ENCODE measurements at regions not wholly inside any gene's neighbourhood (a gene's known extent, or its start where the extent isn't known, plus 50 kb on each side); places are given as distances from the start of the nearest gene placed in this dataset.

DNA sequence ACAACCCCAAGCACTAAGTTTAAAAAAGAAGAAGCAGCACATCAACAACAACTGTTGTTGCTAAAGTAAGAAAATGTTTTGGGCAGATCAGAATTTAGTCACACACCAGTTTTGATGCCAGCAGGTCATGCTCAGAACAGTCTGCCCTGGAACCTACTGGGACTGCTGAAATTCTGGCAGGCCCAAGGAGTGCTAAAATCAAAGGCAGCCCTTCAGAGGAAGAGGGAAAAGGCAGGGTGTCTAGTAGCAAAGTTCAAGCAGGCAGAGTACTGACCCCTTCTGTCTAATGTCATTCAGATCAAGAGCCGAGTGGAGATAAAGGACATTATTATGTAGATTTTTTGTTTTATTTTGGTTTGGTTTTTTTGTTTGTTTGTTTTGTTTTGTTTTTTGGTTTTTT, 96.6 kb upstream of the LOC128125822 start:
- no peak for DNase-seq
- Mint-ChIP-seq H3K4me3 (no peak overlapping the region), H3K36me3 (no peaks in the 10 kb centered on the region), H3K9me3 (peaks cover 0 to 4% (median 0%) of the 10 kb centered on the region in 6 donors), H3K4me1 (no peaks in the 10 kb centered on the region), H3K27me3 (ENCODE audit: low read depth in 3 of 3) (peaks cover 1 to 9% (median 7%) of the 10 kb centered on the region in 3 donors), H3K27ac (no peak overlapping the region)

DNA sequence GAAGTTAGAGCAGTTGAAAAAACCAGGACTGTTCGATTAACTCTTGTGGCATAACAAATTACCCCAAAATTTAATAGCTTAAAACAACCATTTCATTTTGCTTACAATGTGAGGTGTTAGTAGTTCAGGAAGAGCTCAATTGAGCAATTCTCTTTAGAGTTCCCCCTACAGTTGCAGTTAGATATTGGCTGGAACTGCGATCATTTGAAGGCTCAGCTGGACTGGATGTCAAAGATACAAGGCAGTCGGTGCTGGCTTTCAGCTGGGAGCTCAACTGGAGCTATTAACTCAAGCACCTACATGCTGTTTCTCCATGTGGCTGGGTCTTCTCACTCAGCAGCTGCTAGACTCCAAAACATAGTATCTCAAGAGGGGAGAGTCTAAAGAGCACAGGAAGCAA, 96.0 kb upstream of the LOC128125822 start:
- no peak overlapping the region for H3K27ac Mint-ChIP-seq

DNA sequence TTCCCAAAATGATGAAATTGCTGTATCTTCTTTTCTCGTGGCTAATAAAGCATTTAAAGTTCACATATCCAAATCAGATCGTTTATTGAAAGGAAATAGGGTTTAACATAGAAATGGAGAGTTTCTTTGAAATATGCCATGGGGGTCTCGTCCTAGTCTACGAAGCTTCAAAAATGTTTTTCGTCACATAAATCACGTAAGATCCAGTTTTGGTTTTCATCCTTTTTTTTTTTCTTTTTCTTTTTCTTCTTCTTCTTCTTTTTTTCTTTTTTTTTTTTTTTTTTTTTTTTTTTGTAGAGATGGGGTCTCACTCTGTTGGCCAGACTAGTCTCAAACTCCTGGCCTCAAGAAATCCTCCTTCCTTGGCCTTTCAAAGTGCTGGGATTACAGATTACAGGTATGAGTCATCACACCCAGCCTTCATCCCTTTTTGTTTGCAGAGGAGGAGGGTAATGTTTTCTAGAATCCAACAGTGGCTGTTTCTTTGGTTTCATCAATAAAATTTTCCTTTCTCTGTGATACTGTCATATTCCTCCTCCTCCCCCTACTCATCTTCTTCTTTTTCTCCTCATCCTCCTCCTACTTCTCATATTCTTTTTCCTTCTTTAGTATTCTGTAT, 94.7 kb upstream of the LOC128125822 start:
- no peak for DNase-seq
- Mint-ChIP-seq H3K27me3 (ENCODE audit: low read depth in 3 of 3) (peaks cover 0 to 9% (median 3%) of the 10 kb centered on the region in 3 donors), H3K4me1 (no peaks in the 10 kb centered on the region), H3K36me3 (no peaks in the 10 kb centered on the region), H3K9me3 (peaks cover 0 to 2% (median 0%) of the 10 kb centered on the region in 6 donors), H3K27ac (no peak overlapping the region), H3K4me3 (no peak overlapping the region)

More for the DNA sequence above, 96.0 kb upstream of the LOC128125822 start:
- no peak for DNase-seq
- peaks cover 1 to 9% (median 7%) of the 10 kb centered on the region in 3 donors for H3K27me3 Mint-ChIP-seq (ENCODE audit: low read depth in 3 of 3)
- no peak overlapping the region for H3K4me3 Mint-ChIP-seq
- peaks cover 0 to 4% (median 0%) of the 10 kb centered on the region in 6 donors for H3K9me3 Mint-ChIP-seq
- no peaks in the 10 kb centered on the region for H3K4me1 Mint-ChIP-seq
- H3K36me3 Mint-ChIP-seq = no peaks in the 10 kb centered on the region

DNA sequence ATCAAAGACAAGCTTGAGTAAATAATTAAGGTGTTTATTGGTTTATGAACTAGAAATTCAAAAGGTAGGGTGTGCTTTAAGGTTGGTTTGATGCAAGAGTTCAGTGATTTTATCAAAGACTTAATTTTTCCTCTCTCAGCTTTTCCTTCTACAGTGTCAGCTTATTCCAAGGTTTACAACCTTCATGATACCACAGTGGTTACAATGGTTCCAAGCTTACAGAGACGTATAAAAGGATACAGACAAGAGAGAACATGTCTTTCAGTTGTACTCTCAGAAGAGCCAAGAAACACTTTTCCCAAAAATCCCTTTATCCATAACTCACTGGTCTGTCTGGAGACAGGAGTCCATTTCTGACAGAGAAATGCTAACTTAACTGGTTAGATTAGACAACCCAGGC, 93.5 kb upstream of the LOC128125822 start:
- Mint-ChIP-seq H3K4me1 (no peaks in the 10 kb centered on the region), H3K36me3 (no peaks in the 10 kb centered on the region), H3K4me3 (no peak overlapping the region), H3K9me3 (peaks cover 0 to 2% (median 0%) of the 10 kb centered on the region in 6 donors), H3K27ac (no peak overlapping the region), H3K27me3 (ENCODE audit: low read depth in 3 of 3) (peaks cover 0 to 9% (median 3%) of the 10 kb centered on the region in 3 donors)
- DNase-seq = no peak

DNA sequence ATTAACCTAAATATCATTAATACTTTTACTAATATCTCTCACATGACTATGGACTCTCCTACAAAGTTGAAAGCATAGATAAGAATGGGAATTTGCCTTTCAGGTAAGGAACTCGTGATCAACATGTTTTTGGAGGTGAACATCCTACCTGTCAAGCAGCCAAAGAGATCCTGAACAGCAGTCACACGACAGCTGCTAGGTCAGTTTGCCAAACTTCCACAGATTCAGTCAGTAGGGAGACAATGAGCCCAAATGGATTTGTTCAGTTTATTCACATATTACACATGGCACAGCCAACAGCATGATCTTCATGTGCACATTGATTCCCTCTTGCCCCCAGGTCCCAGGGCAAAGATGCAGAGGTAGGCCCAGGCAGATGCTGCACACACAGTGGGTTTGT, 86.1 kb upstream of the LOC128125822 start:
- H3K27ac Mint-ChIP-seq = no peak overlapping the region
- DNase-seq = no peak
- H3K4me3 Mint-ChIP-seq = no peak overlapping the region
- no peaks in the 10 kb centered on the region for H3K9me3 Mint-ChIP-seq
- H3K36me3 Mint-ChIP-seq = no peaks in the 10 kb centered on the region
- H3K27me3 Mint-ChIP-seq (ENCODE audit: low read depth in 3 of 3) = peaks cover 1 to 5% (median 2%) of the 10 kb centered on the region in 3 donors
- H3K4me1 Mint-ChIP-seq = no peaks in the 10 kb centered on the region

DNA sequence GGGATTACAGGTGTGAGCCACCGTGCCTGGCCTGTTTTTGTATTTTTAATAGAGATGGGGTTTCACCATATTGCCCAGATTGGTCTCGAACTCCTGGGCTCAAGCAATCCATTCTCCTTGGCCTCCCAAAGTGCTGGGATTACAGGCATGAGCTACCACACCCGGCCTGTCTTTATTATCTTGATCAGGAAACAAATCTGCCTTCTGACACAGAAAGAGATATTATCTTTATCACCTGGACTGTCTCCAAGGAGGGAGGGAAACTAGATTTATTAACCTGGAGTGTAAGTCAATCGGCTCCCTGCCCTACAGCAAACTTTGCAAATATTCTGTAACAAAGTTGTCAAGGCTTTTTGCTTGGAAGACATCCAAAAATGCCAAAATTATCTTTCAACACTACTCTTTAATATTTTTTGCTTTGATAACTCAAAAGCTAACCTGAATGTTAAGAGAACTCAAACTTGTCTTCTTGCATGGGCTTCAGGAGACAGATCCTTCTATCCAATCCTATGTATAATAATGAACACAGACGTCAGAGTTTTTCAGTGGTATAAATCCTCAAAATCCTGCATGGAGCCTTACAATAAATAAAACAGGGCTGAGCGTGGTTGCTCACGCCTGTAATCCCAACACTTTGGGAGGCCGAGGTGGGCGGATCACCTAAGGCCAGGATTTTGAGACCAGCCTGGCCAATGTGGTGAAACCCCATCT, 85.0 kb upstream of the LOC128125822 start:
- H3K4me1 Mint-ChIP-seq = no peaks in the 10 kb centered on the region
- no peaks in the 10 kb centered on the region for H3K9me3 Mint-ChIP-seq
- peaks cover 1 to 5% (median 2%) of the 10 kb centered on the region in 3 donors for H3K27me3 Mint-ChIP-seq (ENCODE audit: low read depth in 3 of 3)
- no peak for DNase-seq
- H3K36me3 Mint-ChIP-seq = no peaks in the 10 kb centered on the region
- H3K27ac Mint-ChIP-seq = no peak overlapping the region
- H3K4me3 Mint-ChIP-seq = no peak overlapping the region

DNA sequence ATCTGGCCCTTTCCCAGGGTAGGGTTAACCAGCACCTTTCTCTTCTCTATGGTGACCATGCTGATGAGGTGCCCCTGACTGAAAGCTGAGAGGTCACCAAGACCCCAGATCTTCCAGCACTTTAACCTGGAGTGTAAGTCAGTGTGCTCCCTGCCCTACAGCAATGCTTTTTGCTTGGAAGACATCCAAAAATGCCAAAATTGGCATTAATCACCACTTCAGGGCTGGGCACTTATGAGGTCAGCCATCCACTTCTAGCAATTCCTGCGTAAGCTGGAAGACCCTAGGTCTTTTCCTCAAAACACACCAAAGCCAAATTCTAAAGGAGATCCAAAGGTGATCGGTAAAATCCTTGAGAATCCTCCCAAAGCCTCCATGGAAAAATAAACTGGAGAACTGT, 81.2 kb upstream of the LOC128125822 start:
- H3K27me3 Mint-ChIP-seq (ENCODE audit: low read depth in 3 of 3) = peaks cover 0 to 5% (median 4%) of the 10 kb centered on the region in 3 donors
- no peak overlapping the region for H3K27ac Mint-ChIP-seq
- H3K36me3 Mint-ChIP-seq = no peaks in the 10 kb centered on the region
- no peak for DNase-seq
- no peaks in the 10 kb centered on the region for H3K9me3 Mint-ChIP-seq
- H3K4me1 Mint-ChIP-seq = no peaks in the 10 kb centered on the region
- no peak overlapping the region for H3K4me3 Mint-ChIP-seq

DNA sequence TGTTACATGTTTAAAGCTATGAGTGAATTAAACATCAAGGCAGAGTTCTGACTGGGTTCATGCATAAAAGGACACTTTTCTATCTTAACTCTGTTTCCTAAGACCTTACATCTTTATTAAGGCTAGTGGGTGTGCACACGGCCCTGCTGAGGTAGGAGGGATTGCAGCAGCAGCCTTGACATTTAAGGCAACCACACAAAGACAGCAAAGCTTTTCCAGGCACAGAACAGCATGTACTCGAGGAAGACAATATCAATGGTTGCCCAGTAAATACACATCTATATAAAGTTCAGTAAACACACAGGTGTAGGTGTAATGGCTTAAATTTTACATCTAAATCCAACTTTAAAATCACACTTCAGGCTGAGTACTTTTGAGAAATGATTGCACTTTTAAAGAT, 79.8 kb upstream of the LOC128125822 start:
- Mint-ChIP-seq H3K36me3 (no peaks in the 10 kb centered on the region), H3K27me3 (ENCODE audit: low read depth in 3 of 3) (peaks cover 0 to 4% (median 4%) of the 10 kb centered on the region in 3 donors), H3K4me1 (no peaks in the 10 kb centered on the region), H3K9me3 (no peaks in the 10 kb centered on the region), H3K4me3 (no peak overlapping the region), H3K27ac (no peak overlapping the region)
- no peak for DNase-seq

DNA sequence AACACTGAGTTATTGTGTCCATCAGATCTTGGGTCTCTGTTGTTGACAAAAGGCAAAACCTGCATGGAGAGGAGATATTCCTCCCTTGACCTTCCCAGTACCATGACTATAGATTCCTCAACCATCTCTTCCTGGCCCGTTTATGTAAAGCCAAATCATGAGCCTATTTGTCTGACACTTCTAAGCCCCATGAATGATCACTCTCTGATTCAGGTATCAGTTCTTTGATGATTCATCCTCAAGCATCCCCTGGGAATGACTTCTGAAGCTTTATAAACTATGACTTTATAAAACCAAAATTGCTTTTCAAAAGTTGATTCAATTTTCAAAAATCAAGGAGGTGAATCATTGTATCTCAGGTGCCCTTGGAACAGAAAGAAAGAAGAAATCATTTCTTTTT, 78.7 kb upstream of the LOC128125822 start:
- Mint-ChIP-seq H3K27me3 (ENCODE audit: low read depth in 3 of 3) (peaks cover 0 to 7% (median 1%) of the 10 kb centered on the region in 3 donors), H3K9me3 (no peaks in the 10 kb centered on the region), H3K4me3 (no peak overlapping the region), H3K27ac (no peak overlapping the region), H3K4me1 (no peaks in the 10 kb centered on the region), H3K36me3 (no peaks in the 10 kb centered on the region)
- DNase-seq = no peak

DNA sequence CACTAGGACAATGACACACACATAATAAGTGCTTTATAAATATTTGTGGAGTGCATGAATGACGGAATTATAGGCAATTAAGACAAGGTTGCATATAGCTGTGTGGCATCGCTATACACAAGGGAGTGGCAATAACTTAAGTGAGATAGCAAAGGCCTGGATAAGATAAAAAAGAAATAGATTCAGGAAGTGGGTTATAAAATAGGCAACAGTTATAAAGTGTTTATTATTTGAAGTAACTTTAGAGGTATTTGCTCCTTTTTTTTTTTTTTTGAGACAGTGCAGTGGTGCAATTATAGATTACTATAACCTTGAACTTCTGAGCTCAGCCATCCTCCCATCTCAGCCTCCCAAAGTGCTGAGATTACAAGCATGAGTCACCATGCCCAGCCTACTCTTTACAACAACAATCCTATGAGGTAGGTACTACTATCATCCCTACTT, 75.9 kb upstream of the LOC128125822 start:
- no peak for DNase-seq
- Mint-ChIP-seq H3K36me3 (no peaks in the 10 kb centered on the region), H3K4me3 (no peak overlapping the region), H3K4me1 (no peaks in the 10 kb centered on the region), H3K27me3 (ENCODE audit: low read depth in 3 of 3) (peaks cover 0 to 9% (median 4%) of the 10 kb centered on the region in 3 donors), H3K9me3 (no peaks in the 10 kb centered on the region), H3K27ac (no peak overlapping the region)

DNA sequence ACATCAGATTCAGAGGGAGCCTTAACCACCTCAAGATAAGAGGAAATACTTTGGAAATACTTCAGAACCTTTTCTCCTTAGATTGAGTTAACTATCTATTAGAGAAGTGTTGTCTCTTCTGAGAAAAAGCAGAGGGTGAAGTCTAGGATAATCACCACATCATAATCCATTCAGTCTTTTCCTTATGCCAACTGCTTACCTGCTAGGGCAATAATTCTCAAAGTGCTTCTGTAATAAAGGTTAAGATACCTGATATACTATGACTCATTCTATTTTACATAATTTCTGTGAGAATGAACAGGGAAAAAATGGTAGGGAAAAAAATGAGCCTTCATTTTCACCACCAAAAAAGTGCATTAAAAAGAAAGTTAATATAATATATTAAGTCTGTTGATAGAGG, 70.1 kb upstream of the LOC128125822 start:
- no peak for DNase-seq
- Mint-ChIP-seq H3K27ac (no peak overlapping the region), H3K27me3 (ENCODE audit: low read depth in 3 of 3) (peaks cover 0 to 6% (median 6%) of the 10 kb centered on the region in 3 donors), H3K9me3 (no peaks in the 10 kb centered on the region), H3K4me3 (no peak overlapping the region), H3K36me3 (no peaks in the 10 kb centered on the region), H3K4me1 (no peaks in the 10 kb centered on the region)

DNA sequence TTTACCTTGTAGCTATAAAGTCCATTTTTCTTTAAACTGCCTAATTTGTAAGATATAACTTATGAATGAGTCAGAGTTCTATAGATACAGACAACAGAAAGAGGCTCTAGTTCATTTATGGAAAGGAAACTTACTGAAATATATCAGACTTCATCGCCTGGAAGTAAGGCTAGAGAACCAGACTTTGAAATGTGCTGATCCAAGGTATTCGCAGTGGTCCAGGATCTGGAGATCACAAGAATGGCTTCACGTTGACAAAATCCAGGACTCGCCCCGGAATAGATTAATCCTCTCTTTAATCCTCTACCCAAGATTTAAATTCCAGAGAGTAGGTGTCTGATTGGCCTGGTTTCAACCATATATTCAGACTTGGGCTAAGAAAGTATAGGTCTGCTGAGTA, 69.1 kb upstream of the LOC128125822 start:
- no peak for DNase-seq
- Mint-ChIP-seq H3K4me1 (no peaks in the 10 kb centered on the region), H3K4me3 (no peak overlapping the region), H3K9me3 (no peaks in the 10 kb centered on the region), H3K36me3 (no peaks in the 10 kb centered on the region), H3K27ac (no peak overlapping the region), H3K27me3 (ENCODE audit: low read depth in 3 of 3) (peaks cover 0 to 6% (median 4%) of the 10 kb centered on the region in 3 donors)

DNA sequence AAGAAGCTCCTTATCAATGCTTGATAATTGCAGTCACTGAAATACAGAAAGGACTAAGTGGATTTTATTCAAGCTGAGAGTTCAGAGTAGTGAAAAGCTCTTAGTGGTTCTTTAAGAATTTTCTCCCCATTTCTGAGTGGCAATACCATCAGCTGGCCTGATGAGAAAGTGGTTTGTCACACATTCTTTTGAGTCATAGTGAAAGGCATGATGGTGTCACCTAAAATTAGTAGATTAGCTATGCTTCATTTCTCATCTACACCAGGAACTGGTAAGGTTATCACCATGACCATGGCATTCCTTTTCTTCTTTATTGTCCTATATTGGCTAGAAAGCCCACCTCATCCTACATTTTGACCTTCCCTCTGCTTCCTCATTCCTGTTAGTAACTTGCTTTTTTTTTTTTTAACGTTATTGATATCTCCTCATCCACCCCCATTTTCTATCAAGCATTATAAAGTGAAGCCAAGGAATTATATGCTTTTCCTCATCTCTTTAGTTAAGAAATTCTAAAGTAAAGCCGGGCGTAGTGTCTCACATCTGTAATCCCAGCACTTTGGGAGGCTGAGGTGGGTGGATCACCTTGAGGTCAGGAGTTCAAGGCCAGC, 67.4 kb upstream of the LOC128125822 start:
- no peak overlapping the region for H3K27ac Mint-ChIP-seq
- no peak overlapping the region for H3K4me3 Mint-ChIP-seq
- H3K27me3 Mint-ChIP-seq (ENCODE audit: low read depth in 3 of 3) = peaks cover 0 to 5% (median 2%) of the 10 kb centered on the region in 3 donors
- no peaks in the 10 kb centered on the region for H3K4me1 Mint-ChIP-seq
- no peaks in the 10 kb centered on the region for H3K9me3 Mint-ChIP-seq
- no peak for DNase-seq
- H3K36me3 Mint-ChIP-seq = no peaks in the 10 kb centered on the region

DNA sequence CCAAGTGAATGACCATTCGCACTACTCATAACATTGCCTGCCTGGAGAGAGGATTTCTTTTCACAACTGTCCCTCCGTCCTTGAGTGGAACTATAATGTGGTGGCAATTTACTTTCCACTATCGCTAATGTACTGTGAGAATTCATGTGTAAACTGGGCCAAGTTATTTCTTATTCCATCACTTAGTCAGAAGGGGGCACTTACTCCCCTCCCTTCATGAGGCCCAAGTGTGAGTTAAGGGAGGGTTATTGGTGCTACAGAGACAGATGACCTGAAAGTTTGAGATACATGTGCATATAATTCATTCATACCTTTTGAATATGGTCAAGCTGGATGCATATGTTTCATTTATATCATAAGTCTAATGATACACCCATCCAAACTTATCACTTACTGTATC, 65.2 kb upstream of the LOC128125822 start:
- peaks cover 0 to 1% (median 0%) of the 10 kb centered on the region in 6 donors for H3K9me3 Mint-ChIP-seq
- no peak overlapping the region for H3K4me3 Mint-ChIP-seq
- no peaks in the 10 kb centered on the region for H3K4me1 Mint-ChIP-seq
- no peak for DNase-seq
- H3K27me3 Mint-ChIP-seq (ENCODE audit: low read depth in 3 of 3) = peaks cover 0 to 2% (median 2%) of the 10 kb centered on the region in 3 donors
- no peak overlapping the region for H3K27ac Mint-ChIP-seq
- H3K36me3 Mint-ChIP-seq = no peaks in the 10 kb centered on the region

Measured in immature natural killer cell (primary cell).